WERI-Rb-1 (cell line): ENCODE measurements at regions not wholly inside any gene's neighbourhood (a gene's known extent, or its start where the extent isn't known, plus 50 kb on each side); places are given as distances from the start of the nearest gene placed in this dataset.

Experiments
- DNase-seq: peaks from one replicate; pipeline ENCODE4 v3.0.0-alpha.2; 2020
- H3K27ac ChIP-seq: fragments of 250-450 bp; sonication (Bioruptor Pico); 2 replicates; pipeline ENCODE4 v1.5.1; 2020; ENCODE audit warnings: mild to moderate bottlenecking, moderate library complexity
- H3K27me3 ChIP-seq: fragments of 250-450 bp; sonication (Bioruptor Pico); 2 replicates; pipeline ENCODE4 v1.5.1; 2021; ENCODE audit warnings: mild to moderate bottlenecking, low read depth, moderate library complexity; ENCODE audit not compliant: insufficient read depth, severe bottlenecking
- H3K36me3 ChIP-seq: fragments of 250-450 bp; sonication (Bioruptor Pico); 2 replicates; pipeline ENCODE4 v1.5.1; 2020; ENCODE audit warnings: mild to moderate bottlenecking, moderate library complexity
- H3K4me3 ChIP-seq: 2 replicates; pipeline ENCODE4 v1.5.1; 2011; ENCODE audit warnings: low read depth, mild to moderate bottlenecking, control low read depth, low read length
- H3K9me3 ChIP-seq: fragments of 250-450 bp; sonication (Bioruptor Pico); 2 replicates; pipeline ENCODE4 v1.5.1; 2021; ENCODE audit warnings: mild to moderate bottlenecking, moderate library complexity; ENCODE audit not compliant: severe bottlenecking
- TF ChIP-seq, protein P1 (sequence below): IDR thresholded peaks from 2 replicates; pipeline ENCODE4 v1.5.1; 2011; ENCODE audit warnings: low read depth, mild to moderate bottlenecking, control low read depth, inconsistent platforms, low read length

DNA sequence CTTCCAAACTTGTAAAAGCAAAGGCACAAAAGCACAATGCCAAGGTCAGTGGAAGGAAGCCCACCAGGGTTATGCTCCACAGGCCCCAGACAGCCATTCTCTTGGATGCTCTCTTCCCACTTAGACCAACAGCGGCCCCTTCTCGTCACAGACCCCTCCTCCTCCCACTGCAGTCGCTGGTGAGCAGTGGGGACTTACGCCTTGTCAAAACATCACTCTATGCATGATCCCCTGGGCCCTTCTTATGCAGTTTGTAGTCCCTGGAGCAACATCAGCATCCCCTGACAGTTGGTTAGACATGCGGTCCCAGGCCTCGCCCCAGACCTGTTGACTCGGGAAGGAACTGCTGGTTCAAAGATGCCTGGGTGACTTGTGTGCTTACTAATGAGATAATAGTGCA is 376.0 kb upstream of the KLHL29 start:
- Histone ChIP-seq H3K4me3 (no peak overlapping the region), H3K27me3 (no peaks in the 10 kb centered on the region), H3K9me3 (no peaks in the 10 kb centered on the region), H3K27ac (no peak overlapping the region), H3K36me3 (no peaks in the 10 kb centered on the region)
- DNase-seq: no peak
- TF ChIP-seq, protein P1, sequence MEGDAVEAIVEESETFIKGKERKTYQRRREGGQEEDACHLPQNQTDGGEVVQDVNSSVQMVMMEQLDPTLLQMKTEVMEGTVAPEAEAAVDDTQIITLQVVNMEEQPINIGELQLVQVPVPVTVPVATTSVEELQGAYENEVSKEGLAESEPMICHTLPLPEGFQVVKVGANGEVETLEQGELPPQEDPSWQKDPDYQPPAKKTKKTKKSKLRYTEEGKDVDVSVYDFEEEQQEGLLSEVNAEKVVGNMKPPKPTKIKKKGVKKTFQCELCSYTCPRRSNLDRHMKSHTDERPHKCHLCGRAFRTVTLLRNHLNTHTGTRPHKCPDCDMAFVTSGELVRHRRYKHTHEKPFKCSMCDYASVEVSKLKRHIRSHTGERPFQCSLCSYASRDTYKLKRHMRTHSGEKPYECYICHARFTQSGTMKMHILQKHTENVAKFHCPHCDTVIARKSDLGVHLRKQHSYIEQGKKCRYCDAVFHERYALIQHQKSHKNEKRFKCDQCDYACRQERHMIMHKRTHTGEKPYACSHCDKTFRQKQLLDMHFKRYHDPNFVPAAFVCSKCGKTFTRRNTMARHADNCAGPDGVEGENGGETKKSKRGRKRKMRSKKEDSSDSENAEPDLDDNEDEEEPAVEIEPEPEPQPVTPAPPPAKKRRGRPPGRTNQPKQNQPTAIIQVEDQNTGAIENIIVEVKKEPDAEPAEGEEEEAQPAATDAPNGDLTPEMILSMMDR: no peak

DNA sequence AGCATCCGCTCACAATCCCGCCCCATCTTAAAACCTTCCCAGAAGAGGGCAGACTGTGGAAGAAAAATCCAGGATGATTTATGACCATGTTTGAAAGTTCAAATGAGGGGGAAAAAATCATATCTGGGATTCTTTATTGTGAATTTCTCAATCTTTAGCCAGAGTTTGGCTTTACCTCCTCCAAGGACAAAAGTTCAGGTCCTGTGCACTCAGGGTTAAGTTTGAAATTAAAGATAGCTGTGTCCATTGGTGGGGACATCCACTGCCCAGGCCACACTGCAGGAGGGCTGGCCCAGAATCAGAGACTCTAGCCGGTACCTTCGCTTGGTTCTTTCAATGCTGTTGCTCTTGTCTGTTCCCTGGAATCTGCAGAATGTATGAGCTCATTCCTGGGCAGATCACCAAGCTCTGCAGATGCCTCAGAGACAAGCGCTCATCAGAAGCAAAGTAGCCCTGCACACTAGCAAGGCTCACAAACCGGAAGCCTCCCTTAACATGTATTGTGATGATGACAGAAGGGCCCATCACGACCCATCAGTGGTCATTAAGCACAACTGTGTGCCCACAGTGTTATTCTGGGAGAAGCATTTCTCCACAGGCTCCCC is 375.3 kb upstream of the KLHL29 start:
- TF ChIP-seq, protein P1: no peak
- Histone ChIP-seq H3K27me3 (no peaks in the 10 kb centered on the region), H3K27ac (no peak overlapping the region), H3K36me3 (no peaks in the 10 kb centered on the region), H3K9me3 (no peaks in the 10 kb centered on the region), H3K4me3 (no peak overlapping the region)
- no peak for DNase-seq

DNA sequence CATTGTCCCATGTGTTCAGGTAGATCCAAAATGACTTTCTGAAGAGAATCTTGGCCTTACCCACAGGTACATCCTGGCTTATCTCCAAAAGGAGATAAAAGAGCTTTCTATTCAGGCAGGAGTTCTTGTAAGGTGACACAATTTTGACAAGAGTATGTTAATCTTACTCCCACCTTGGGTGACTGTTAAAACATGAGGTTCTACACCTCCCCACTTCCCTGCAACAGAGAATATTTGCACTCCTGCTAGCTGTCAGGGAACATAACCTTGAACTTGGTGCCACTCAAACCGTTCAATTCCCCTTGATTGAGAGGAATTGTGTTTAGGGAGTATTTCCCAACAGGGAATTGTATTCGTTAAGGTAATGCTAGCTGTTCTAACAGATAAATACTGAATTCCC is 372.5 kb upstream of the KLHL29 start:
- Histone ChIP-seq H3K27me3 (no peaks in the 10 kb centered on the region), H3K36me3 (no peaks in the 10 kb centered on the region), H3K27ac (no peak overlapping the region), H3K9me3 (no peaks in the 10 kb centered on the region), H3K4me3 (no peak overlapping the region)
- TF ChIP-seq, protein P1: no peak
- no peak for DNase-seq

DNA sequence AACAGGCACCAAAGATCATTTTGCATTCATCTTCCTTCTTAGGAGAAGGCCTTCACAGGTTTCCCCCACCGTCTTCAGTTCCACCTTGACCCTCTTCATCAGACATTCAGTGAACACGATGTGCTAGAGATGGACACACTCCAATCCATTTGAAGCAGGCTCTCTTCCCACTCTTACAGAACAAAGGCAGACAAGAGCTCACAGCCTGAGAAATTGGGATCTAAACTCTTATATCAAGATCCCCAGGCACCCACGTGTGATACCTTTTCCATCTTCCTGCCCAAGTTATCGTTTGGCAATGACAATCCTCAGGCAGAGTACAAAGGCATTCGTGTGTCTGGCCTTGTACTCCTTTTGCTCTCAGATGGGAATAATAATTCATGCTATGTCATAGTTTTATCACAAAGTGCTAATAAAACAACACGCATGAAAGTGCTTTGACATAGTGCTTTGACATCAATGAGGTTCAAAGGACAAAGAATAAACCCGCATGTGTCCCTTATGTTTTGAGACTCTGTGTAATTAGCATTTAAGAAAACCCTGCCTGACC is 369.3 kb upstream of the KLHL29 start:
- DNase-seq: no peak
- Histone ChIP-seq H3K27ac (no peak overlapping the region), H3K36me3 (no peaks in the 10 kb centered on the region), H3K27me3 (no peaks in the 10 kb centered on the region), H3K9me3 (no peaks in the 10 kb centered on the region), H3K4me3 (no peak overlapping the region)
- TF ChIP-seq, protein P1: no peak

DNA sequence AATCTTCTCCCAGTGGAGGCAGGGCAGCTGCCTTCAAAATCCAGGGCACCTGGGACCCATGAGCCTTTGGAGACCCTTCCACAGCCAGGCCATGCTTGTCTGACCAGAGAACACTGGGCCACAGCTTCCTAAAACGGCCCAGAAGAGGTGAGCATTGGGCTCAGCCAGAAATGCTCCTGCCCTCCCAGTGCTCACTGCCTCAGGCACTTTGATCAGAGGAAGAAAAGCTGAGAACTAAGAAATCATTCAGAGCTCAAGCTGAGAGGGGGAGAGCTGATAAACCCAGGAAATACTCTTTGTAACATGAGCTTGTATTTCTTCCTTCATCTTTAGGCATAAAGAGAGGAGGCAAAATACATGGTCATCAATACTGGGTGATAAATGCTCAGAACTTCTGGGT is 365.5 kb upstream of the KLHL29 start:
- Histone ChIP-seq H3K27ac (no peak overlapping the region), H3K27me3 (no peaks in the 10 kb centered on the region), H3K9me3 (no peaks in the 10 kb centered on the region), H3K36me3 (no peaks in the 10 kb centered on the region), H3K4me3 (no peak overlapping the region)
- no peak for DNase-seq
- TF ChIP-seq, protein P1: no peak

DNA sequence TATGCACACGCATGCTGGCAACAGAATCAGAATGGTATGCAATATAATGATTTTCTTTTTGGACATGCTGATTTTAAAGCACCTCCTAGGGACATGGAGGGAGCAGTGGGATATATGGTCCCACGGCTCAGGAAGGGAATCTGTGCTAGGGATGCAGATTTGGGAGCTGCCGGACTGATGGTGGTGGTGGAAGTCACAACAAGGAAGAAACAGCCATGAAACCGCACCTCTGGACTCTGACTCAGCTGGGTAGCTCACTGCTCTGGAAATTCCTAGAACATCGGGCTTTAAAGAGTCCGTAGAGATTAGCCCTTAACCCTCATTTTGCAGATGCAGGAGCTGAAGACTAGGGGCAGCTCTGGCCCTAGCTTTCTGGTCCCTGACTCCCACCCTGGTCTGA is 364.3 kb upstream of the KLHL29 start:
- TF ChIP-seq, protein P1: no peak
- no peak for DNase-seq
- Histone ChIP-seq H3K27ac (no peak overlapping the region), H3K4me3 (no peak overlapping the region), H3K9me3 (no peaks in the 10 kb centered on the region), H3K27me3 (no peaks in the 10 kb centered on the region), H3K36me3 (no peaks in the 10 kb centered on the region)
